Stimulated activated CD4-positive, alpha-beta T cell treated with anti-CD3 and anti-CD28 coated beads, TNF-alpha, amount 100 ng/mL, for 48 hours (primary cell): ENCODE measurements at regions not wholly inside any gene's neighbourhood (a gene's known extent, or its start where the extent isn't known, plus 50 kb on each side); places are given as distances from the start of the nearest gene placed in this dataset.

ENCODE experiments used
- DNase-seq, 3 donors: peaks; one replicate each; pipeline ENCODE4 v3.0.0-alpha.2; 2020; ENCODE audit warnings: low read depth in 3 of 3

GRCh38 chr9:121601194-121601593 lies 50.2 kb upstream of the DAB2IP start:
- no peak for DNase-seq
